ENCODE measurements at regions not wholly inside any gene's neighbourhood (a gene's known extent, or its start where the extent isn't known, plus 50 kb on each side); places are given as distances from the start of the nearest gene placed in this dataset.

DNA sequence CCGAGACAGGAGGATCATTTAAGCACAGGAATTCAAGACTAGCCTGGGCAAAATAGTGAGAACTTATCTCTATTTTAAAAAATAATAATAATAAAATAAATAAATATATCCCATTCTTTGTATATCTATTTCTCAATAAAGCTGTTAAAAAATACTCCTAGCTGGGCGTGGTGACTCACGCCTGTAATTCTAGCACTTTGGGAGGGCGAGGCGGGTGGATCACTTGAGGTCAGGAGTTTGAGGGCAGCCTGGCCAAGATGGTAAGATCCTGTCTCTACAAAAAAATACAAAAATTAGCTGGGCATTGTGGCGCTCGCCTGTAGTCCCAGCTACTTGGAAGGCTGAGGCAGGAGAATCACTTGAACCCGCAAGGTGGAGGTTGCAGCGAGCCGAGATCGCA is 75.7 kb upstream of the TBX3 start:
- Histone ChIP-seq H3K36me3 (ENCODE audit: control insufficient read depth in 4 of 4, insufficient read depth in 4 of 4, low read length in 4 of 4) (no peaks in the 10 kb centered on the region), H3K9ac (ENCODE audit: insufficient read depth in 1 of 2, low read length in 2 of 2) (no peak overlapping the region), H3K4me3 (no peak overlapping the region), H3K27me3 (ENCODE audit: control insufficient read depth in 3 of 3, insufficient read depth in 3 of 3, low read length in 2 of 3) (no peaks in the 10 kb centered on the region), H3K27ac (ENCODE audit: low read depth in 1 of 2, low read length in 1 of 2) (no peak overlapping the region), H3K9me3 (ENCODE audit: control insufficient read depth in 4 of 4, insufficient read depth in 3 of 4, low read length in 3 of 4) (peaks cover 0 to 1% (median 0%) of the 10 kb centered on the region in 4 donors), H3K4me1 (ENCODE audit: control insufficient read depth in 5 of 5, insufficient read depth in 5 of 5, low read length in 5 of 5) (peaks cover 4 to 30% (median 5%) of the 10 kb centered on the region in 5 donors)
- no peak for TF ChIP-seq CTCF (IDR thresholded peaks at IDR 0.05; ENCODE audit: control extremely low read depth, extremely low read depth)
- DNase-seq = no peak
- 94 to 96% methylated on average over 11 of the region's 11 CpGs for WGBS, 2 donors
- no peak for ATAC-seq (ENCODE audit: insufficient read depth, low FRiP score)

- Histone ChIP-seq H3K36me3 (ENCODE audit: control insufficient read depth in 4 of 4, insufficient read depth in 4 of 4, low read length in 4 of 4) (no peaks in the 10 kb centered on the region), H3K9ac (ENCODE audit: insufficient read depth in 1 of 2, low read length in 2 of 2) (no peak overlapping the region), H3K9me3 (ENCODE audit: control insufficient read depth in 4 of 4, insufficient read depth in 3 of 4, low read length in 3 of 4) (peaks cover 0 to 1% (median 0%) of the 10 kb centered on the region in 4 donors), H3K27ac (ENCODE audit: low read depth in 1 of 2, low read length in 1 of 2) (no peak overlapping the region), H3K27me3 (ENCODE audit: control insufficient read depth in 3 of 3, insufficient read depth in 3 of 3, low read length in 2 of 3) (no peaks in the 10 kb centered on the region), H3K4me1 (ENCODE audit: control insufficient read depth in 5 of 5, insufficient read depth in 5 of 5, low read length in 5 of 5) (peaks cover 2 to 12% (median 5%) of the 10 kb centered on the region in 5 donors), H3K4me3 (no peak overlapping the region)
- no peak for ATAC-seq (ENCODE audit: insufficient read depth, low FRiP score)
- 73 to 86% methylated on average over 4 of the region's 4 CpGs for WGBS, 2 donors
- DNase-seq = peak in 1 of 3 donors; percentile 54
- TF ChIP-seq CTCF (IDR thresholded peaks at IDR 0.05; ENCODE audit: control extremely low read depth, extremely low read depth) = no peak
These were observed 73.8 kb upstream of the TBX3 start for GRCh38 chr12:114757684-114758325.

DNA sequence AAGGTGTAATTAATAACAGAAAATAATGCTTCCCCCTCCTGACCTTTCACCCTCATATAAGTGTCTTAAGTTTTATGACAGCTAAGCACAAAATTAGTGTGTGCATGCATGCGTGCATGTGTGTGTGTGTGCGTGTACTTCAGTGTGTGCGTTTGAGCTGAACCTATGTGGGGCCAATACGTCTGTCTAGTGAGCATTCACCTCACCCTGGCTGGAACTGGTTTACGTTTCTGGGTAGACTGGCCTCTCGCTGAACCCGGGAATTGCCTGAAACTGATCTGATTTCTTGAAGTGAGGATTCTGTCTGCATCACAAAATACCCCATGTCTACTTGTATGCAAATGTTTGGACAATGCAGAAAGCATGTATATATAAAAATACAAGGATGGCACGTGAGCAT is 68.2 kb upstream of the TBX3 start:
- Histone ChIP-seq H3K27me3 (ENCODE audit: control insufficient read depth in 3 of 3, insufficient read depth in 3 of 3, low read length in 2 of 3) (peaks cover 0 to 2% (median 0%) of the 10 kb centered on the region in 3 donors), H3K4me3 (no peak overlapping the region), H3K36me3 (ENCODE audit: control insufficient read depth in 4 of 4, insufficient read depth in 4 of 4, low read length in 4 of 4) (no peaks in the 10 kb centered on the region), H3K9me3 (ENCODE audit: control insufficient read depth in 4 of 4, insufficient read depth in 3 of 4, low read length in 3 of 4) (no peaks in the 10 kb centered on the region), H3K4me1 (ENCODE audit: control insufficient read depth in 5 of 5, insufficient read depth in 5 of 5, low read length in 5 of 5) (peaks cover 0 to 43% (median 17%) of the 10 kb centered on the region in 5 donors), H3K9ac (ENCODE audit: insufficient read depth in 1 of 2, low read length in 2 of 2) (no peak overlapping the region), H3K27ac (ENCODE audit: low read depth in 1 of 2, low read length in 1 of 2) (no peak overlapping the region)
- ATAC-seq (ENCODE audit: insufficient read depth, low FRiP score) (no peak), DNase-seq (peak; percentile 42 to 67 (median 53))
- WGBS, 2 donors = 90 to 91% methylated on average over 8 of the region's 8 CpGs
- no peak for TF ChIP-seq CTCF (IDR thresholded peaks at IDR 0.05; ENCODE audit: control extremely low read depth, extremely low read depth)

DNA sequence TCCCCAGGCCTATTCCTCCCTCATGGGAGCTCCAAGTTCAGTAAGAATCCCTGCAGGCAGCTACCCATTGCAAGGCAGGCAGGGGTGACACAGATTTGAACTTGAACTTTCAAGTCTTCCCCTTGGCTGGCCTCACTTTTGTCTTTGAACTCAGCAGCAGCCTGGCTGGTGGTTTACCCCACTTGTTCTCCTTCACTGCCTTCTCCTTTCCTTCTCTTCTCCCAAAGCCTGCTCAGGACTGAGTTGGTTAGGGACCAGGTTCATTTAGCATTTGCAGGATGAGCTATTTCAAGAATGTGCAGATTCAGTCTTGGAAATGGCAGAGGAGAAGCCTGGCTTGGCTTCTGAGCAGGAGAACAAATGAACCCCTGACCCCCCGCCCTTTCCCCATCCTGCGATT is 67.7 kb upstream of the TBX3 start:
- WGBS, 2 donors = 82 to 83% methylated on average over 2 of the region's 2 CpGs
- peaks cover 0 to 2% (median 0%) of the 10 kb centered on the region in 3 donors for H3K27me3 ChIP-seq (ENCODE audit: control insufficient read depth in 3 of 3, insufficient read depth in 3 of 3, low read length in 2 of 3)
- H3K27ac ChIP-seq (ENCODE audit: low read depth in 1 of 2, low read length in 1 of 2) = no peak overlapping the region
- H3K36me3 ChIP-seq (ENCODE audit: control insufficient read depth in 4 of 4, insufficient read depth in 4 of 4, low read length in 4 of 4) = no peaks in the 10 kb centered on the region
- H3K4me1 ChIP-seq (ENCODE audit: control insufficient read depth in 5 of 5, insufficient read depth in 5 of 5, low read length in 5 of 5) = peaks cover 0 to 48% (median 17%) of the 10 kb centered on the region in 5 donors
- no peaks in the 10 kb centered on the region for H3K9me3 ChIP-seq (ENCODE audit: control insufficient read depth in 4 of 4, insufficient read depth in 3 of 4, low read length in 3 of 4)
- no peak for TF ChIP-seq CTCF (IDR thresholded peaks at IDR 0.05; ENCODE audit: control extremely low read depth, extremely low read depth)
- H3K4me3 ChIP-seq = no peak overlapping the region
- H3K9ac ChIP-seq (ENCODE audit: insufficient read depth in 1 of 2, low read length in 2 of 2) = no peak overlapping the region
- DNase-seq (no peak), ATAC-seq (ENCODE audit: insufficient read depth, low FRiP score) (no peak)
